ENCODE measurements at regions not wholly inside any gene's neighbourhood (a gene's known extent, or its start where the extent isn't known, plus 50 kb on each side); places are given as distances from the start of the nearest gene placed in this dataset.

- no peak overlapping the region for H3K4me3 ChIP-seq (ENCODE audit: low read depth, low read length)
- no peak for DNase-seq (ENCODE audit: low read depth)
- no peak for TF ChIP-seq CTCF (IDR thresholded peaks at IDR 0.05; ENCODE audit: insufficient read depth, low read length)
Observed at GRCh38 chr4:26130173-26130572, 190.6 kb upstream of the RBPJ start.

GRCh38 chr4:26130841-26131432 is 189.9 kb upstream of the RBPJ start:
- H3K4me3 ChIP-seq (ENCODE audit: low read depth, low read length): no peak overlapping the region
- DNase-seq (ENCODE audit: low read depth): no peak
- no peak for TF ChIP-seq CTCF (IDR thresholded peaks at IDR 0.05; ENCODE audit: insufficient read depth, low read length)

GRCh38 chr4:26131711-26132110 is 189.1 kb upstream of the RBPJ start:
- H3K4me3 ChIP-seq (ENCODE audit: low read depth, low read length): no peak overlapping the region
- DNase-seq (ENCODE audit: low read depth): no peak
- TF ChIP-seq CTCF (IDR thresholded peaks at IDR 0.05; ENCODE audit: insufficient read depth, low read length): no peak

- TF ChIP-seq CTCF (IDR thresholded peaks at IDR 0.05; ENCODE audit: insufficient read depth, low read length): no peak
- H3K4me3 ChIP-seq (ENCODE audit: low read depth, low read length): no peak overlapping the region
- no peak for DNase-seq (ENCODE audit: low read depth)
Observed at GRCh38 chr4:26132858-26133257, 188.0 kb upstream of the RBPJ start.

- TF ChIP-seq CTCF (IDR thresholded peaks at IDR 0.05; ENCODE audit: insufficient read depth, low read length): no peak
- no peak overlapping the region for H3K4me3 ChIP-seq (ENCODE audit: low read depth, low read length)
Observed at GRCh38 chr4:26133840-26134239, 187.0 kb upstream of the RBPJ start.

GRCh38 chr4:26135331-26135730 is 185.5 kb upstream of the RBPJ start:
- TF ChIP-seq CTCF (IDR thresholded peaks at IDR 0.05; ENCODE audit: insufficient read depth, low read length): no peak
- no peak for DNase-seq (ENCODE audit: low read depth)

More at GRCh38 chr4:26133840-26134239, 187.0 kb upstream of the RBPJ start:
- DNase-seq (ENCODE audit: low read depth): no peak

GRCh38 chr4:26136615-26137014 is 184.2 kb upstream of the RBPJ start:
- no peak for TF ChIP-seq CTCF (IDR thresholded peaks at IDR 0.05; ENCODE audit: insufficient read depth, low read length)

More at GRCh38 chr4:26135331-26135730, 185.5 kb upstream of the RBPJ start:
- H3K4me3 ChIP-seq (ENCODE audit: low read depth, low read length): no peak overlapping the region

More at GRCh38 chr4:26136615-26137014, 184.2 kb upstream of the RBPJ start:
- no peak for DNase-seq (ENCODE audit: low read depth)
- no peak overlapping the region for H3K4me3 ChIP-seq (ENCODE audit: low read depth, low read length)
